ENCODE measurements at regions not wholly inside any gene's neighbourhood (a gene's known extent, or its start where the extent isn't known, plus 50 kb on each side); places are given as distances from the start of the nearest gene placed in this dataset.

- Histone ChIP-seq H3K4me1 (ENCODE audit: control insufficient read depth, insufficient read depth, low read length, poor library complexity, severe bottlenecking) (no peaks in the 10 kb centered on the region), H3K9me3 (ENCODE audit: control insufficient read depth, low read length) (no peaks in the 10 kb centered on the region), H3K4me3 (ENCODE audit: extremely low read depth, insufficient read depth, low read length, poor library complexity, severe bottlenecking) (no peak overlapping the region), H3K27ac (ENCODE audit: low read depth, low read length, severe bottlenecking) (no peak overlapping the region), H3K36me3 (ENCODE audit: control insufficient read depth, insufficient read depth, low read length) (no peaks in the 10 kb centered on the region)
- 78 to 100% methylated on average over 1 to 2 of the region's 3 CpGs for WGBS, 2 experiments (ENCODE audit: insufficient coverage in 2 of 2)
Observed at GRCh38 chr5:37996918-37997317, 157.1 kb upstream of the GDNF start.

GRCh38 chr5:37994729-37995128 is 154.9 kb upstream of the GDNF start:
- Histone ChIP-seq H3K9me3 (ENCODE audit: control insufficient read depth, low read length) (no peaks in the 10 kb centered on the region), H3K4me1 (ENCODE audit: control insufficient read depth, insufficient read depth, low read length, poor library complexity, severe bottlenecking) (no peaks in the 10 kb centered on the region), H3K4me3 (ENCODE audit: extremely low read depth, insufficient read depth, low read length, poor library complexity, severe bottlenecking) (no peak overlapping the region), H3K27ac (ENCODE audit: low read depth, low read length, severe bottlenecking) (no peak overlapping the region), H3K36me3 (ENCODE audit: control insufficient read depth, insufficient read depth, low read length) (no peaks in the 10 kb centered on the region)
- 83% methylated on average over 1 of the region's 1 CpG; no CpG with 5 or more reads in 1 of the 2 experiments for WGBS, 2 experiments (ENCODE audit: insufficient coverage in 2 of 2)

DNA sequence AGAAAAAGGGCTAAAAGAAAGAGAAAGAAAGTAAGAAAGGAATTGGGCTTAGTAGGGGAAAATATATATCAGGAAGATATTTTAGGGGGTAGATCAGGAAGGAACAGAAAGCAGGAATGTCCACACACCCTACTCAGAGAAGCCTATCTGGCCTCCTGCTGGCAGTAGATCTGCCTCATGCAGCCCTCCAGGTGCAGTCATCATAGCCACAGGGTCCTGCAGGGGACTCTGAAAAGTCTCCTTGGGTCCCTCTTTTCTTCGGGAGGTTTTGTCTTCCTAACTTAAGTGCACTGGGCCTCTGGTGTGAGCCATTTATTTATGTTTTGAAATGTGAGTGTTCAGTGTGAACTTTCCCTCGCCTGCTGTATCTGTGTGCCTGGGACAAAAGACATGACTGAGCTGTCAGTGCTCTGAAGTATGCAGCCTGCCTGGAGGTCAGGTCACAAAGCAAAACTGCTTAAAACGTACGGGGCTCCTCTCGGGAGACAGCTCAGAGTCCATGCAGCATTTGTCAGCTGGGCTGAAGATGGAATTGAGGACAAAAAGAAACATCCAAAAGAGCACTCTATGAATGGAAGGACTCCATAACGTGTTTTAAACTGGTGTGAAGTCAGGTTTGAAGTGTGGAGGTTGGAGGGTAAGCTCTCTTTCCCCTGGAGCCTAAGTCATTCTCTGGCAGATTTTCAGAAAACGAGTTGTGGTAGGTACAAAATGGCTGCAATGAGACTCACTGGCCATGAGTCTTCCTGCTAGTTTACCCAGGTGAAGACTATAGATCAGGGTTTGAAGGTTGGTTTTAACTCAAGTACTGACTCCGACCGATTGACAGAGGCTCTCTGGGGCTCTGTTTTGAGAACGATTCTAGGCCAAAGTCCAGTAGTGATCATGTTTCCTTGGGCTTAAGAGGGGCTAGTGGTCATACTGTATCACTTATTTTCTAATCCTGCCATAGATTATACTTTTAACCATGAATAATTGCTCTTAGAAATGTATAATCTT is 151.8 kb upstream of the GDNF start:
- Histone ChIP-seq H3K9me3 (ENCODE audit: control insufficient read depth, low read length) (no peaks in the 10 kb centered on the region), H3K4me1 (ENCODE audit: control insufficient read depth, insufficient read depth, low read length, poor library complexity, severe bottlenecking) (no peaks in the 10 kb centered on the region), H3K36me3 (ENCODE audit: control insufficient read depth, insufficient read depth, low read length) (no peaks in the 10 kb centered on the region), H3K4me3 (ENCODE audit: extremely low read depth, insufficient read depth, low read length, poor library complexity, severe bottlenecking) (no peak overlapping the region), H3K27ac (ENCODE audit: low read depth, low read length, severe bottlenecking) (no peak overlapping the region)
- 57 to 83% methylated on average over 6 to 7 of the region's 10 CpGs for WGBS, 2 experiments (ENCODE audit: insufficient coverage in 2 of 2)

- H3K4me1 ChIP-seq (ENCODE audit: control insufficient read depth, insufficient read depth, low read length, poor library complexity, severe bottlenecking), result no peaks in the 10 kb centered on the region
- no peaks in the 10 kb centered on the region for H3K9me3 ChIP-seq (ENCODE audit: control insufficient read depth, low read length)
- no peaks in the 10 kb centered on the region for H3K36me3 ChIP-seq (ENCODE audit: control insufficient read depth, insufficient read depth, low read length)
- 100% methylated on average over 1 of the region's 1 CpG; no CpG with 5 or more reads in 1 of the 2 experiments for WGBS, 2 experiments (ENCODE audit: insufficient coverage in 2 of 2)
- H3K4me3 ChIP-seq (ENCODE audit: extremely low read depth, insufficient read depth, low read length, poor library complexity, severe bottlenecking), result no peak overlapping the region
- no peak overlapping the region for H3K27ac ChIP-seq (ENCODE audit: low read depth, low read length, severe bottlenecking)
Observed at GRCh38 chr5:37989884-37990283, 150.0 kb upstream of the GDNF start.

DNA sequence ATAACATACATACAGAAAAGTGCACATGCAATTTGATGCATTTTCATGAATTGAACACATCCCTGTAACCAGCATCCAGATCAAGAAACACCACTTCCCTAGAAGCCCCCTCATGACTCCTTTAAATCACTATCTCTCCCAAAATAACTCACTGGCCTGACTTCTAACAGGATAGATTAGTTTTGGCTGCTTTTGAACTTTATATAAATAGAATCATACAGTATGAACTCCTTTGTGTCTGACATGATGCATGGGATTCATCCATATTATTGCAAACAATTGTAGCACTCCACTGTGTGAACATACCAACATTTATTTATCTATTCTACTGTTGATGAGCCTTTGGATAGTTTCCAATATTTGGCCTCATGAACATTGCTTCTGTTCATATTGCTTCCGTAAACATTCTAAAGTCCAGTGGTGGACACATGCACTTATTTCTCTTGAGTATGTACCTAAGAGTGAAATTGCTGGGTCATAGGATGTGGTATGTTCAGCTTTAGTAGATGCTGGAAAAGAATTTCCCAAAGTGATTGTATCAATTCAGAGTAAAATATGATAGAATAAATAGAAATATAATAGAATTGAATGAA is 148.7 kb upstream of the GDNF start:
- WGBS, 2 experiments (ENCODE audit: insufficient coverage in 2 of 2), result no CpG with 5 or more reads among the region's 1 CpG
- H3K36me3 ChIP-seq (ENCODE audit: control insufficient read depth, insufficient read depth, low read length), result no peaks in the 10 kb centered on the region
- H3K9me3 ChIP-seq (ENCODE audit: control insufficient read depth, low read length), result no peaks in the 10 kb centered on the region
- no peak overlapping the region for H3K27ac ChIP-seq (ENCODE audit: low read depth, low read length, severe bottlenecking)
- H3K4me1 ChIP-seq (ENCODE audit: control insufficient read depth, insufficient read depth, low read length, poor library complexity, severe bottlenecking), result no peaks in the 10 kb centered on the region
- H3K4me3 ChIP-seq (ENCODE audit: extremely low read depth, insufficient read depth, low read length, poor library complexity, severe bottlenecking), result no peak overlapping the region

DNA sequence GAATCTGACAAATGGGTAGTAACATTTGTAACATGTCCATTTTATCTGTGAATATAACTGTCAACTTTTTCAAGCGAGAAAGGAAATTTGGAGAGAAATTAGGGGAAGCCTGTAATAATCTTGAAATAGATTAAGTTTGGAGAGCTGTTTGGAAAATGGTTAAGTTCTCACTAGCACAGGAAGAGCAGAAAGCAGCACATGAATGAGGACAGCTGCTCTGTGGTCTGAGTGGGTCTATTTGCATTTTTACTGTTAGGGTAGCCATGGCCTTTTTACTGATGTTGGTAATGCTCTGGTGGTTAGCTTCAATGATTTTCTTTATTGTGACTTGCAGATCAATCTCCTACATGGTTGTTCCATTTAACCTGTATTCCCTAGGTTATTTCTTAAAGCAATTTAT is 144.5 kb upstream of the GDNF start:
- 100% methylated on average over 1 of the region's 1 CpG; no CpG with 5 or more reads in 1 of the 2 experiments for WGBS, 2 experiments (ENCODE audit: insufficient coverage in 2 of 2)
- H3K36me3 ChIP-seq (ENCODE audit: control insufficient read depth, insufficient read depth, low read length), result no peaks in the 10 kb centered on the region
- H3K4me3 ChIP-seq (ENCODE audit: extremely low read depth, insufficient read depth, low read length, poor library complexity, severe bottlenecking), result no peak overlapping the region
- no peak overlapping the region for H3K27ac ChIP-seq (ENCODE audit: low read depth, low read length, severe bottlenecking)
- no peaks in the 10 kb centered on the region for H3K9me3 ChIP-seq (ENCODE audit: control insufficient read depth, low read length)
- H3K4me1 ChIP-seq (ENCODE audit: control insufficient read depth, insufficient read depth, low read length, poor library complexity, severe bottlenecking), result no peaks in the 10 kb centered on the region

- H3K36me3 ChIP-seq (ENCODE audit: control insufficient read depth, insufficient read depth, low read length), result no peaks in the 10 kb centered on the region
- no peak overlapping the region for H3K27ac ChIP-seq (ENCODE audit: low read depth, low read length, severe bottlenecking)
- H3K9me3 ChIP-seq (ENCODE audit: control insufficient read depth, low read length), result no peaks in the 10 kb centered on the region
- H3K4me1 ChIP-seq (ENCODE audit: control insufficient read depth, insufficient read depth, low read length, poor library complexity, severe bottlenecking), result no peaks in the 10 kb centered on the region
- WGBS, 2 experiments (ENCODE audit: insufficient coverage in 2 of 2), result 83 to 100% methylated on average over 1 to 2 of the region's 2 CpGs
- H3K4me3 ChIP-seq (ENCODE audit: extremely low read depth, insufficient read depth, low read length, poor library complexity, severe bottlenecking), result no peak overlapping the region
Observed at GRCh38 chr5:37983463-37983862, 143.6 kb upstream of the GDNF start.

GRCh38 chr5:37979559-37979958 is 139.7 kb upstream of the GDNF start:
- Histone ChIP-seq H3K9me3 (ENCODE audit: control insufficient read depth, low read length) (no peaks in the 10 kb centered on the region), H3K4me3 (ENCODE audit: extremely low read depth, insufficient read depth, low read length, poor library complexity, severe bottlenecking) (no peak overlapping the region), H3K27ac (ENCODE audit: low read depth, low read length, severe bottlenecking) (no peak overlapping the region), H3K36me3 (ENCODE audit: control insufficient read depth, insufficient read depth, low read length) (no peaks in the 10 kb centered on the region), H3K4me1 (ENCODE audit: control insufficient read depth, insufficient read depth, low read length, poor library complexity, severe bottlenecking) (no peaks in the 10 kb centered on the region)
- no CpG with 5 or more reads among the region's 1 CpG for WGBS, 2 experiments (ENCODE audit: insufficient coverage in 2 of 2)

GRCh38 chr5:37975531-37975930 is 135.7 kb upstream of the GDNF start:
- Histone ChIP-seq H3K27ac (ENCODE audit: low read depth, low read length, severe bottlenecking) (no peak overlapping the region), H3K4me3 (ENCODE audit: extremely low read depth, insufficient read depth, low read length, poor library complexity, severe bottlenecking) (no peak overlapping the region), H3K4me1 (ENCODE audit: control insufficient read depth, insufficient read depth, low read length, poor library complexity, severe bottlenecking) (no peaks in the 10 kb centered on the region), H3K36me3 (ENCODE audit: control insufficient read depth, insufficient read depth, low read length) (no peaks in the 10 kb centered on the region), H3K9me3 (ENCODE audit: control insufficient read depth, low read length) (no peaks in the 10 kb centered on the region)
- 100% methylated on average over 2 of the region's 4 CpGs; no CpG with 5 or more reads in 1 of the 2 experiments for WGBS, 2 experiments (ENCODE audit: insufficient coverage in 2 of 2)

DNA sequence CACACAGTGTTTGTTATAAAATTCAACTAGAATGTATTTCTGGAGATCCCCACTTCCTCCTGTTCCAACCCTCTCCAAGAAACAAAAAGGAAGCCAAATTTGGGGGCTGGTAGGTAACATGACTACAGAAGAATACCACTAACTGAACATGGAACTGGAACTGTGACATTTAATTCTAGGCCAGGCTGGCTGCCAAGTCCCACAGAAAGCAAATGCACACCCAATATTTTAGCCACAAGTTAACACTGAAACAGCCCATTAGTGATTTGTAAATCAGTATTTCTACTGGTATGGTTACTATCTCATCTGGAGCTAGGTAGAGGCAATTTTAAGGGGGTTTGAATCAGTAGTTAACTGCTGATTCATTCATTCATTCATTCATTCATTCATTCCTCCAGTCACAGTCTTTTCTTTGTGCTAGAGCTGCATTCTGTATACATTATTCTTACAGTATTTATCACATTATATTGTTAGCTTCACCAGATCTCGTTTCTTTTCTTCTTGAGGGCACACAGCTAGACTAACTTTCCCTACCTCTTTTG is 131.7 kb upstream of the GDNF start:
- H3K4me3 ChIP-seq (ENCODE audit: extremely low read depth, insufficient read depth, low read length, poor library complexity, severe bottlenecking), result no peak overlapping the region
- no peaks in the 10 kb centered on the region for H3K4me1 ChIP-seq (ENCODE audit: control insufficient read depth, insufficient read depth, low read length, poor library complexity, severe bottlenecking)
- WGBS, 2 experiments (ENCODE audit: insufficient coverage in 2 of 2), result no CpG with 5 or more reads among the region's 1 CpG
- no peaks in the 10 kb centered on the region for H3K9me3 ChIP-seq (ENCODE audit: control insufficient read depth, low read length)
- H3K27ac ChIP-seq (ENCODE audit: low read depth, low read length, severe bottlenecking), result no peak overlapping the region
- no peaks in the 10 kb centered on the region for H3K36me3 ChIP-seq (ENCODE audit: control insufficient read depth, insufficient read depth, low read length)

All from mesodermal cell (in vitro differentiated cells).